OCI-LY1 (cell line): ENCODE measurements at regions not wholly inside any gene's neighbourhood (a gene's known extent, or its start where the extent isn't known, plus 50 kb on each side); places are given as distances from the start of the nearest gene placed in this dataset.

ENCODE experiments used
- H2AFZ ChIP-seq: fragments of 200-600 bp; sonication (generic), shearing (Covaris generic); 2 replicates; pipeline ENCODE4 v1.6.0; 2014; ENCODE audit warnings: antibody characterized with exemption, mild to moderate bottlenecking, low read length
- H3F3A ChIP-seq: fragments of 200-600 bp; sonication (generic), shearing (Covaris generic); 2 replicates; pipeline ENCODE4 v1.6.0; 2014; ENCODE audit warnings: mild to moderate bottlenecking, antibody characterized with exemption, low read length, moderate library complexity; ENCODE audit not compliant: insufficient read depth
- H3K27ac ChIP-seq: fragments of 200-600 bp; sonication (generic); 2 replicates; pipeline ENCODE4 v1.5.1; 2014; ENCODE audit warnings: low read length, mixed run types, mild to moderate bottlenecking, low read depth; ENCODE audit not compliant: poor library complexity, severe bottlenecking
- H3K27me3 ChIP-seq: fragments of 200-600 bp; sonication (generic); 2 replicates; pipeline ENCODE4 v1.6.0; 2014; ENCODE audit warnings: antibody characterized with exemption, mild to moderate bottlenecking, low read length, moderate library complexity; ENCODE audit not compliant: insufficient read depth
- H3K36me3 ChIP-seq: fragments of 200-600 bp; sonication (generic); 2 replicates; pipeline ENCODE4 v1.6.1; 2014; ENCODE audit warnings: mild to moderate bottlenecking, antibody characterized with exemption, low read length, moderate library complexity, mixed read lengths; ENCODE audit not compliant: insufficient read depth
- H3K4me1 ChIP-seq: fragments of 200-600 bp; sonication (generic); 2 replicates; pipeline ENCODE4 v1.5.1; 2014; ENCODE audit warnings: mild to moderate bottlenecking, low read length, moderate library complexity; ENCODE audit not compliant: insufficient read depth, severe bottlenecking
- H3K4me2 ChIP-seq: fragments of 200-600 bp; sonication (generic), shearing (Covaris generic); 2 replicates; pipeline ENCODE4 v1.6.1; 2014; ENCODE audit warnings: low read length
- H3K4me3 ChIP-seq: fragments of 200-600 bp; sonication (generic); 2 replicates; pipeline ENCODE4 v1.5.1; 2014; ENCODE audit warnings: low read length, low read depth, mild to moderate bottlenecking, mixed read lengths; ENCODE audit not compliant: poor library complexity, severe bottlenecking
- H3K79me2 ChIP-seq: fragments of 200-600 bp; shearing (Covaris generic); 2 replicates; pipeline ENCODE4 v1.6.1; 2016; ENCODE audit warnings: mixed run types, low read length, mixed read lengths; ENCODE audit not compliant: insufficient read depth
- H3K9ac ChIP-seq: fragments of 200-600 bp; sonication (generic), shearing (Covaris generic); 2 replicates; pipeline ENCODE4 v1.6.1; 2014; ENCODE audit warnings: mild to moderate bottlenecking, low read length, mixed read lengths
- H3K9me2 ChIP-seq: fragments of 200-600 bp; sonication (generic), shearing (Covaris generic); 2 replicates; pipeline ENCODE4 v1.6.1; 2014; ENCODE audit warnings: low read depth, mild to moderate bottlenecking, low read length, mixed read lengths
- H3K9me3 ChIP-seq: fragments of 200-600 bp; shearing (Covaris generic); 2 replicates; pipeline ENCODE4 v1.6.1; 2014; ENCODE audit warnings: low read length, mixed read lengths
- H4K20me1 ChIP-seq: fragments of 200-600 bp; sonication (generic), shearing (Covaris generic); 2 replicates; pipeline ENCODE4 v1.6.0; 2016; ENCODE audit warnings: mild to moderate bottlenecking, low read length; ENCODE audit not compliant: insufficient read depth
- CTCF ChIP-seq: fragments of 200-600 bp; sonication (generic), shearing (Covaris generic); IDR thresholded peaks from 2 replicates; pipeline ENCODE4 v1.5.1; 2017; ENCODE audit warnings: mild to moderate bottlenecking, antibody characterized with exemption, low read length, moderate library complexity, mixed read lengths
- EZH2 ChIP-seq: fragments of 200-600 bp; sonication (generic), shearing (Covaris generic); IDR thresholded peaks from 2 replicates; pipeline ENCODE4 v1.8.0; 2017; ENCODE audit warnings: borderline replicate concordance, mixed run types, mild to moderate bottlenecking, antibody characterized with exemption, low read length, moderate library complexity, mixed read lengths

GRCh38 chr16:5374184-5374583 lies 276.6 kb upstream of the EEF2KMT start:
- H3K9ac ChIP-seq, result no peak overlapping the region
- no peaks in the 10 kb centered on the region for H3K9me2 ChIP-seq
- H3K4me1 ChIP-seq, result no peaks in the 10 kb centered on the region
- H3K36me3 ChIP-seq, result no peaks in the 10 kb centered on the region
- H4K20me1 ChIP-seq, result no peaks in the 10 kb centered on the region
- no peak for TF ChIP-seq CTCF
- no peak for TF ChIP-seq EZH2
- H3K79me2 ChIP-seq, result no peaks in the 10 kb centered on the region
- H3K4me2 ChIP-seq, result no peak overlapping the region
- no peaks in the 10 kb centered on the region for H3K27me3 ChIP-seq
- no peak overlapping the region for H2AFZ ChIP-seq
- no peak overlapping the region for H3K4me3 ChIP-seq
- H3K27ac ChIP-seq, result no peak overlapping the region
- no peaks in the 10 kb centered on the region for H3K9me3 ChIP-seq
- H3F3A ChIP-seq, result no peaks in the 10 kb centered on the region

- H3K4me2 ChIP-seq, result no peak overlapping the region
Measured at GRCh38 chr16:5367951-5368350, 270.4 kb upstream of the EEF2KMT start.

DNA sequence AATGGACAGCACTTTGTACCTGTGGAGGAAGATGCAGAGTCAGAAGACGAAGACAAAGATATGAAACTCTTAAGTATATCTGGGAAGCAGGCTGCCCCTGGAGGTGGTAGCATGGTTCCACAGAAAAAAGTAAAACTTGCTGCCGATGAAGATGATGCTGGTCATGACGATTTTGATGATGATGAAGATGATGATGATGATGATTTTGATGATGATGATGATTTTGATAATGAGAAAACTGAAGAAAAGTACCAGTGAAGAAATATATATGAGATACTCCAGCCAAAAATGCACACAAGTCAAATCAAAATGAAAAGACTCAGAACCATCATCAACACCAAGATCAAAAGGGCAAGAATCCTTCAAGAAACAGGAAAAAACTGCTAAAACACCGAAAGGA lies 268.5 kb upstream of the EEF2KMT start:
- H4K20me1 ChIP-seq, result no peaks in the 10 kb centered on the region
- TF ChIP-seq CTCF (no peak), EZH2 (no peak)
- H3K9me3 ChIP-seq, result no peaks in the 10 kb centered on the region
- H3F3A ChIP-seq, result no peaks in the 10 kb centered on the region
- H3K9me2 ChIP-seq, result no peaks in the 10 kb centered on the region
- no peak overlapping the region for H3K4me2 ChIP-seq
- H3K79me2 ChIP-seq, result no peaks in the 10 kb centered on the region
- H3K4me3 ChIP-seq, result no peak overlapping the region
- no peaks in the 10 kb centered on the region for H3K36me3 ChIP-seq
- H3K27me3 ChIP-seq, result peaks cover 5% of the 10 kb centered on the region; the same call in 1 of the 2 replicates
- no peak overlapping the region for H3K9ac ChIP-seq
- H3K4me1 ChIP-seq, result no peaks in the 10 kb centered on the region
- no peak overlapping the region for H2AFZ ChIP-seq
- no peak overlapping the region for H3K27ac ChIP-seq

More at GRCh38 chr16:5367951-5368350, 270.4 kb upstream of the EEF2KMT start:
- Histone ChIP-seq H3K9me3 (no peaks in the 10 kb centered on the region), H4K20me1 (no peaks in the 10 kb centered on the region), H3K4me1 (no peaks in the 10 kb centered on the region), H3K36me3 (no peaks in the 10 kb centered on the region), H3K79me2 (no peaks in the 10 kb centered on the region), H3K27ac (no peak overlapping the region), H3K27me3 (peaks cover 5% of the 10 kb centered on the region; the same call in 1 of the 2 replicates), H3F3A (no peaks in the 10 kb centered on the region), H3K9me2 (no peaks in the 10 kb centered on the region), H2AFZ (no peak overlapping the region), H3K9ac (no peak overlapping the region), H3K4me3 (no peak overlapping the region)
- TF ChIP-seq EZH2 (no peak), CTCF (no peak)
